NCI-H446 (cell line): ENCODE measurements at regions not wholly inside any gene's neighbourhood (a gene's known extent, or its start where the extent isn't known, plus 50 kb on each side); places are given as distances from the start of the nearest gene placed in this dataset.
"Not testable (repeated sequence)": the region's sequence is repeated elsewhere in the genome, so short reads cannot be mapped to it uniquely, and the experiment has no call there.

Experiments used
- DNase-seq, 2 experiments: peaks; one replicate each; lab custom pipeline; 2025; lab: John Stamatoyannopoulos, UW

GRCh38 chr18:30175061-30175574, 867.4 kb downstream of the DSC3 start:
- DNase-seq = no peak

DNA sequence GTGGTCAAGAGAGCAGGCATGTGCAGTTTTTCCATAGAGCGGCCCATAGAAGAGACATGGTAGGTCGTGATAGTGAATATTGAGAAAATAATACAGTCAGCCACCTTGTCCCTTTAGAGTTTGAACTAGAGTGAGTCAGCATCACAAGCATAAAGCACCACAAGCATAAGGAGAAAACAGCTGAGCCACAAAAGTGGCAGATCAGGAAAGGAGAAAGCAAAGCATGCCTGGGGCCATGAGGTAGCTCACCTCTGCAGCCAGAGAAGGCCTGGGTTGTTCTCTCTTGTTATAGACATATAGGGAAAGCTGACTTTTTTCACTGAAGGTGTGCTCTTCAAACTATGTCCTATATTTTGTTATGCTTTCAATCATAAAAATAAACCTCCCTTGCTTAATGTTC, 879.0 kb downstream of the DSC3 start:
- DNase-seq = no peak

DNA sequence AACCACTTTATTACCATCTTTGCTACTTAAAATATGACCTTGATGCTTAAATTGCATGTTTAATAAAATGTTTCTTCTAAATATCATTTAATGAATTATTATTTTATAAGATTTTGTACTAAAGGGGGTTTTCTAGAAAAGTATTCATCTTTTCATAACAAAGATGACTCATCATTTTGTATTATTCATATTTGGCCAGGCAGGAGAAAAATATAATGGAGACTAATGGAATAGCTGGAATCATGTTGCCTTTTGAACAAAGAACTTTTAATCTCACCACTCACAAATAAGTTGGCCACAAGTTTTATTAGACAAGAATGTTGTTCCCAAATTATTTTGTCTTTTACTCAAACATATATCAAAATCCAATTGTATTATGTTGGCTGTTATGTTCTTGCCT, 882.4 kb downstream of the DSC3 start:
- DNase-seq = no peak

DNA sequence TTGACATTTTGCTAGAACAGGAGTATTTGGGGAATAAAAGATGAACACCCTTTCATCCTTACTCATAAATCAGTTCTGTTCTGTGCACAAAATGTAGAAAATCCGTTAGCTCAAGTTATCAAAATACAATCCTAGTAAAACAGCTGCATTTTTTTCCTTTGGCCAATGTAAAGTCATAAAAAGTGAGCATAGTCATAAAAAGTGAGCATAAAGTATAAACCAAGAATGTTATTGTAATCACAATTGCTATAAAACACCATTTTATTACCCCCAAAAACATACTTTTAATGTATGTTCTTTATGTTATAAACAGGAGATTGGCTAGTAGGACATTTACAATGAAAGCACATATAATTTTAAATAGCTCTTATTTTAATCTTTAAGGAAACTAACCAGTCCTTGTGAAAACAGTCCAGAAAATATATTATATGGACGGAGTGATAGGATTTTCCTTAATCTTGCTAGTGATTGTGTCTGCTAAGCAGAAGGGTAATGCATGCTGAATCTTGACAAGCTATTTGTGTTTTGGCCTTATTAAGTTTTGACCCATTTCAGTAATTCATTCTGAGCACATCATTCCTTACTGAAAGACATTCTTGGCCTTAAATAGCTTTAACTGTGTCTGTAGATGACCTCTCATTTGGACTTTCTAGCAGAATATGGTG, 891.8 kb downstream of the DSC3 start:
- no peak for DNase-seq

DNA sequence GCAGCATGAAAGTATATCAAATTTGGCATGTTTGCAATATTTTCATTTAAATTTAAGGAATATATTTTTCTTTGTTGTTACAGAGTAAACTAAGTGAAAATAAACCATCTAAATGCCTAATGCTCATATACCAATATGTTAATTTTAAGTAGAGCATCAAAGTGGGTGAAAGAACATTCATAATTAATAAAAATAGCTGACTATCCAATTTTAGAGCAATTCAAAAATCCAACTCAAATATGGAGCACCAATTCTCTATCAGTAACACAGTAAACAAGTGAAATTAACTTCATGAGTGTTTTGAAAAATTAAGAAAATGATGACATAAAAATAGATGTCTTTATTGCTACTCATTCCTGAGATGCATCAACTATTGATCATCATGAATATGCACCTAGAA, 893.0 kb downstream of the DSC3 start:
- no peak for DNase-seq

DNA sequence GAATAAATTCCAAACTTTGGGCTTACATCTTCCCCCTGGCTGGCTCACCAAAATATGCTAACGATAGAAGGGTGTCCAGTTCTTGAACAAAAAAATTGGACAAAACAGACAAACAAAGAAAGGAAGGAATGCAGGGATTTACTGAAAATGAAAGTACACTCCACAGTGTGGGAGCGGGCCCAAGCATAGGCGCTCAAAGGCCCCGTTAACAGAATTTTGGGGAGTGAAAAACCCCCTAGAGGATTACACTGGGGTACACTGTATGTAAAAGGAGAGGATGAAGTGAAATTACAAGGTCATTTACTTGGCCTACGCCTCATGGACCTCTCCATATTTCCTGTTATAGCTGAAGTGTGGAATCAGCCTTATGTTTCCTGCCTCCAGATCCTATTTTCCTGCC, 899.7 kb downstream of the DSC3 start:
- no peak for DNase-seq

GRCh38 chr18:30142248-30142647, 900.3 kb downstream of the DSC3 start:
- no peak for DNase-seq

GRCh38 chr18:30141506-30141905, 901.0 kb downstream of the DSC3 start:
- not testable (repeated sequence) for DNase-seq

DNA sequence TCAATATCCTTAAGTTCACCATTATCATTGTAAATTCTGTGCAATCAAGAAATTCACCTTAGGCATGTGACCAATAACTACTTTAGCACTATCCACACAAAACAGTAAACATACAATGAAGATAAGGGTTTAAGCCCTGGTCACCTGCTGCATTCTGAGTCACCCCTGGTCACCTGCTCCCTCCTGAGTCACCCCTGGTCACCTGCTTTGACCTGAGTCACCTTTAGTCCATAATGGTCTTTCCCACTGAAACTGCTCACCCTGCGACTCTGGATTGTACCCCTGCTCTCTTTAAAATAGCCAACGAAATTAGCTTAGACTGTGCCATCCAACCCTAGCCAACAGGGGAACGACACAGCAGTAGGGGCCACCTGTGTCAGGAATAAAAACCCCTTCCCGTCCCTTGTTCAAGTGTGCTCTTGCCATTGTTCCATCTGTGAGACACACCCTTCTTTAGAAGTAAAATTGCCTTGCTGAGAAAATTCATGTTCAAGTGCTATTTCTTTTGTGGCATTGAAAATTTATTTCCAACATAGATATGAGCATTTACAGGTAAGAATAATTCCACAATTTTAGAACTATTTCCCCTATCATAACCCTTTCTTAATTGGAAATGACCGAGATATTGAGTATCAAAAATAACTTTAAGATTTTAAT, 902.8 kb downstream of the DSC3 start:
- DNase-seq = no peak

DNA sequence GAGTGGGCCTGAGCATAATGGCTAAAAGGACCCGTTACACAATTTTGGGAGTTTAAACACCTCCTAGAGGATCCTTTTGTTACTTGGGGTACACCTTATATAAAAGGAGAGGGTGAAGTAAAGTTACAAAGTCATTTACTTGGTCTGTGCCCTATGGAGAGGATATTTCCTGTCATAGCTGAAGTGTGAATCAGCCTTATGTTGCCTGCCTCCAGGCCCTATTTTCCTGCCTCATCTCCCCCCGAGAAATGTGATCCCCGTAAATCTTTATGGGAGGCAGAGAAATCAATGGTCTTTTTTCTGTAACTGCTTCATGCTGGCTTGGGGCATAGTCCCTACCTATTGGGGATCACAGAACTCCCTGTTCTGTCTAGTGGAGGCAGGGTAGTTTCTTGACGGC, 906.6 kb downstream of the DSC3 start:
- DNase-seq = no peak

DNA sequence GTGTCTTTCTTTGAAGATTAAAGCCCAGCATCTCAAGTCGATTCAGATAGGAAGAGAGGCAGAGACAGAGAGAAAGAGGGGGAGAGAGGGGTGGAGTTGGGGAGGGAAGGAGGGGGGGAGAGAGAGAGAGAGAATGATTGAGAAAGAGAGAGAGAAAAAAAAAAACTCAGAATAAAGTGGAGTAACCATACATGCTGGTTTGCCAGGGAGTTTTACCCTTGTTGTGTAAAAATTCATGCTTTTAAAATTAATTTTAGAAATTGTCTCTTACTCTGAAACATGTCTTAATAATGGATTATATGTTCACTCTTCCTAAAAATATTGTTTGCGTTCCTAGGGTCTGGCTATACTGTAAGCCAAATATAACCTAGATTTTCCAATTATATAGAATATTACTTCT, 908.5 kb downstream of the DSC3 start:
- DNase-seq = no peak

- no peak for DNase-seq
Observed at GRCh38 chr18:30132959-30133358, 909.6 kb downstream of the DSC3 start.

GRCh38 chr18:30121397-30121796, 921.1 kb downstream of the DSC3 start:
- DNase-seq = no peak

GRCh38 chr18:30113454-30113853, 929.1 kb downstream of the DSC3 start:
- no peak for DNase-seq

DNA sequence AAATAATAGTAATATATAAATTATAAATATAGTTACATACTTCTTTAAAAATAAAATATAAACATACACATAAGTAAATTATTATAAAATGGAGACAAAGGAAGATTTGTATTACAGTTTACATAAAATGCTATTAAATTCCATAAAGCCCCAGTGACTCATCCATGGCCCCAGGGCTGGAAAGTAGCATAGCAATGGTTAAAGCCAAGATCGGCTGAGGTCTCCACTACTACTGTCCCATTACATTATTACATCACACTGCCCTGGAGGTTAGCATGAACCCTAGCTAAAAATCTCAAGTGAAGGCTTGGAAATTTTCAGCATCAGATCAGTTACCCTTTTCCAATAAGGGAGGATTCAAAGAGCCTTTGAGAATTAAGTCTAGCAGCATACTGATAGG, 936.2 kb downstream of the DSC3 start:
- no peak for DNase-seq

DNA sequence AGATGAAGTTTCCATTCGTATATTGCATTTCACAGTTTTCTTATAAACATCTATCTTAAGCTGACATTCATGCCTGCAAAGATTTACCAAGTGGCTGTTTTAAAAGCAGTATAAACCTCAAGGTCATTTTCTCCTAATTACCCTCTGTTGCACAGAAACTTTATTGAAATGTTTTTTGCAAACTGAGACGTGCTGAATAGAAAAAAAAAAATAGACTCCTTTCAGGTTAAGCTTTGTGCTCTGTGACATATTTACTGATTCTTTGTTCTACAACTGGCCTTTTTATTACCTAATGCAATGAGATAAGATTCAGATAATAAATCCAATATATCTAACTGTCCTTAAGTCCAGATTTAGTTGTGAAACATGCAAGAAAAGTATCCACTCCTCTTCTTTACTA, 938.7 kb downstream of the DSC3 start:
- DNase-seq = no peak

DNA sequence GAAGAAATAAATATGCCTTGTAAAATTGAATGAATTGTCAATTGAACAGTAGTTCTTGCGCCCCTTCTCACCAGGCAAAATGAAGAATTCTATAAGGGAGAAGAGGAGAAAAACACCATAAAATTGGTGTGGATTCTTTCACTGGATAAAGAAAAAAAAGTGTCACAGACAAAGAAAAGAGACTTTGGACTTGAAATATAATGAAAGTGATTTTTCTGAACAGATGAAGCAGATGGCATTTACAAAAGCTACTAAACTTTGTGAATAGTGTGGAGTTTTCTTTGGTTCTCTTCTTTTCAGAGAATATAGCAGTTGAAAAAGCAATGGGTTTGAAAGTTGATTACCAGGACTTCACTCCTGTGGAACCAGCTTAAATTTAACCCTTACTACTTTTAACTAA, 945.7 kb downstream of the DSC3 start:
- no peak for DNase-seq

DNA sequence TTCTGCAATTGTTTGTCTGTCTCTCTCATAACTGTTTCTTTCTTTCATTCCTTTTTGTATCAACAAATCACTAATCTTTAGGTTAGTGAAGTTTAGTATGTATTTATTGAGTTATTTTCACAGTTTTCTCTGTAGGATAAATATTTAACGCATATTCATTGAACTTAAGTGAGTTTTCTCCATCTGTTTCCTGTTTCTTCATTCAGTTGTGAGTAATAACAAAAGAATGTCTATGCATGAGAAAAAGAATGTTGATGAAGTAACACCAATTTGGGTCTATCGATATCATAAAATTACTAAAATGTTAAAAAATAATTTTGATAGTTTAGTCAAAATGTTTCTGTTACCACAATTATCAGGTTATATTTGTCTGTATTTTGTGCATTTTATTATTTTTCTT, 948.0 kb downstream of the DSC3 start:
- DNase-seq = no peak

DNA sequence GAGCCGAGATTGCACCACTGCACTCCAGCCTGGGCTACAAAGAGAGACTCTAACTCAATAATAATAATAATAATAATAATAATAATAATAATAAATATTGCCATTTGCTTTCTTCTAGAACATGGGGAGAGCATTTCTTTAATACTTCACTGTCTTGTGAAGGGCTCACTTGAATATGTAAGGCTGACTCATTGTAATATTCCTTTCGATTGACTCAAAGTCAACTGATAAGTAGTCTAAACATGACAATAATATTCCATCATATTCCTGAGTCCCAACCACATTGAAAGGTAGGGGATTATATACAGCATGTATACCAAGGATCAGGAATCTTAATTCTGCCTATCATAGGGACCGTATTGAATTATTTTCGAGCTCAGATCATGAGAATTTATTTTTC, 949.2 kb downstream of the DSC3 start:
- DNase-seq = no peak

DNA sequence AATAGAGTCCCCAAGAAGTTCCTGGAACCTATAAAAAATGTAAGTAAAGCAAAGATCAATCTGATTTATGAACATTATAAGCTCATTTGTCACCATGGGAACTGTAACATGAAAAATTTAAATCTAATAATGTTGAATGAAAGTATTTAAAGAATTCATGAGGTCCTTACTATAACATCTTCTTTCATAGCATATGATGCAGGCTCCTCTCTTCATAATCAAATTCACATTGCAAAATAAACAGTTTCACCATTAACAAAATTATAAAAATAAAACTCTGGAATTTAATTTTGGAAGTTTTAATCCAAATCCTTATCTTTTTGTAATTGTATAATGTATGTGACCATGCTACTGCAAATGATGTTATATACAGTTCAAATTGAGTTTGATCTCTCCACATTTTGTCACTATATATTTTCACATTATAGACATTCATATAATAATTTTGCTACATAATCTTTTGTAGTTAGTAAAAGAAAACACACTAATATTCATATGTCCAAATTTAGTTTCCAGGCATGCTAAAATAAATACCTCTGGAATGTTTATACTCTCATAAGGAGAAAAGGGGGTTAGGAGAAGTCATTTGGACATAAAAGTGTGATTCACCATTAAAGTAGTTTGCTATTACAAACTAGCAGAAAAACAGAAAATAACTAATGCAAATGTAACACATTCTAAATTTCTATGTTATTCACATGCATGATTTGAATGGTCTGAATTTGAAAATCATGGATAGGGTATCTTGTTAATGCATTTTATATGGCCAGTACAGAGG, 954.1 kb downstream of the DSC3 start:
- no peak for DNase-seq

DNA sequence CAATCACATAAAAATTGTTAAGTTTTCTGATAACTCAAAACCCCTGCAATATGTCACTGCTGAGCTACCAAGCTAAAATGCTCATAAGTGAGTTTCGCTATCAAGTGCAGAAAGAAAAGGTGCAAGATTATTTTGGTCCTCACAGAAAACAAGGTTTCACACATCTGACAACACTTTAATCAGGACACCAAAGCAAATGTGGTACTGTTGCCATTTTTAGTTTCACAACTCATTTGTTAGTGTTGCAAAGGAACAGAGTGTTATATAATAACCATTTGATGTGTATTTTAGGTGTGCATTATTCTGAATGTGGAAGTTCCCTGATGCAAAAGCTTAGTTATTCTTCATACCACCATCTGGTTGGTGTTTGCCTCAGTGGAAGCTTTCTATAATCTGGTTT, 956.2 kb downstream of the DSC3 start:
- no peak for DNase-seq

DNA sequence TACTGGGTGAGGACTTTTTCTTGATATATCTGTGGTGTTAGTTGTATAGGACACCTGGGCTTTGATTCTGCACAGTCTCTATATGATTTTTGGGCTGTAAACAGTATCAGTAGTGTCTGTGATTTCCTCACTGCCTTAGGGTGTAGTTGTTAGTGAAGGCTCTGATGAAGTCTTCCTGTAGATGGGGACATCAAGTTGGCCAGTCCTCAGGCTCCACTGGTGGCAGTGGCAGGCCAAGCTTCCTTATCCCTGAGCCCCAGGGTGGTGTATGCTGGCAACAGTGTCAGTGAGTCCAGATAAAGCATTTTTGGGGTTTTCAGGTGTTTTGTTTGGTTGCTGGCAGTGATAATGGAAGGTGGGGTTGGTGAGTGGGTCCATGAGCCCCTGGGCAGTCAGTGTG, 961.4 kb downstream of the DSC3 start:
- DNase-seq = no peak
